HepG2 (cell line): ENCODE measurements at regions not wholly inside any gene's neighbourhood (a gene's known extent, or its start where the extent isn't known, plus 50 kb on each side); places are given as distances from the start of the nearest gene placed in this dataset.

Source experiments
- ATAC-seq: fragments of 200-7000 bp; cut with Tn5 transposase; 3 replicates; pipeline ENCODE4 v1.9.1; 2020; ENCODE audit warnings: mild to moderate bottlenecking, moderate library complexity
- BruUV-seq: library from RNA; stranded (reverse); fragments of 400-500 nt; replicated peaks from 2 replicates; lab custom pipeline; 2021; lab: Mats Ljungman, UMichigan
- CTCF ChIA-PET: fragments of 300-600 bp; formaldehyde crosslinking; extraction: SDS; loops from one replicate; lab custom pipeline; 2021; ENCODE audit warnings: low total read pairs, inconsistent platforms, low intra/inter-chr PET ratio; lab: Yijun Ruan, JAX
- POLR2A ChIA-PET: fragments of 350-600 bp; sonication (Branson Sonifier 250); formaldehyde crosslinking; loops from one replicate; lab custom pipeline; 2020; ENCODE audit warnings: antibody characterized with exemption, inconsistent platforms; lab: Yijun Ruan, JAX
- DNase-seq: peaks from one replicate; pipeline ENCODE4 v3.0.0-alpha.2; 2015; ENCODE audit warnings: low spot score
- FAIRE-seq: peaks from 3 replicates; lab custom pipeline; 2011; peaks lifted over from hg19 to GRCh38; lab: Jason Lieb, UNC
- H2AFZ ChIP-seq: one replicate; pipeline ENCODE4 v1.6.1; 2011; ENCODE audit warnings: low read length, inconsistent platforms
- H3K27ac ChIP-seq: fragments of 300-600 bp; 3 replicates; pipeline ENCODE4 v1.8.0; 2011; ENCODE audit warnings: mixed run types, mild to moderate bottlenecking, mixed read lengths, low read length, inconsistent platforms; ENCODE audit not compliant: insufficient read depth; ENCODE audit errors: extremely low read length
- H3K27me3 ChIP-seq, 2 experiments: fragments of 200-600 bp in 1 of 2; 2 replicates in 1 of 2; 3 replicates in 1 of 2; pipeline versions ENCODE4 v1.6.0 to v1.8.0; 2011; ENCODE audit warnings: low read length in 2 of 2, mild to moderate bottlenecking in 2 of 2, moderate library complexity in 2 of 2, inconsistent platforms in 1 of 2; ENCODE audit not compliant: insufficient read depth in 2 of 2, control insufficient read depth in 1 of 2
- H3K36me3 ChIP-seq, 2 experiments: fragments of 200-600 bp in 1 of 2; replicated peaks in 1 of 2; 2 replicates in 1 of 2; 3 replicates in 1 of 2; pipeline versions ENCODE4 v1.5.1 to v1.8.0; 2011; ENCODE audit warnings: low read length in 2 of 2, inconsistent platforms in 1 of 2; ENCODE audit not compliant: insufficient read depth in 2 of 2, control insufficient read depth in 1 of 2
- H3K4me1 ChIP-seq: 2 replicates; pipeline ENCODE4 v1.5.1; 2012; ENCODE audit warnings: low read length, inconsistent platforms; ENCODE audit not compliant: insufficient read depth
- H3K4me2 ChIP-seq: 2 replicates; pipeline ENCODE4 v1.6.0; 2011; ENCODE audit warnings: low read depth, low read length, inconsistent platforms
- H3K4me3 ChIP-seq, 3 experiments: fragments of 200-600 bp in 1 of 3; sonication (generic), shearing (Covaris generic) in 1 of 3; replicated peaks in 1 of 3; 2 replicates each; pipeline ENCODE4 v1.5.1; 2011 to 2016; ENCODE audit warnings: low read length in 3 of 3, inconsistent platforms in 2 of 3, low read depth in 2 of 3, mild to moderate bottlenecking in 2 of 3, control low read depth in 1 of 3, mixed read lengths in 1 of 3; ENCODE audit not compliant: insufficient read depth in 1 of 3
- H3K79me2 ChIP-seq: one replicate; pipeline ENCODE4 v1.6.1; 2011; ENCODE audit warnings: low read length, inconsistent platforms; ENCODE audit not compliant: insufficient read depth
- H3K9ac ChIP-seq: 2 replicates; pipeline ENCODE4 v1.6.0; 2011; ENCODE audit warnings: mild to moderate bottlenecking, low read depth, low read length, inconsistent platforms; ENCODE audit not compliant: insufficient read depth
- H3K9me3 ChIP-seq: 2 replicates; pipeline ENCODE4 v1.5.1; 2012; ENCODE audit warnings: mild to moderate bottlenecking, low read length
- H4K20me1 ChIP-seq: 2 replicates; pipeline ENCODE4 v1.6.0; 2011; ENCODE audit warnings: inconsistent platforms, mild to moderate bottlenecking, low read length, moderate library complexity; ENCODE audit not compliant: insufficient read depth
- AHDC1 ChIP-seq: sonication (generic); formaldehyde crosslinking; IDR thresholded peaks from 2 replicates; pipeline ENCODE4 v1.5.1; 2020; ENCODE audit warnings: mild to moderate bottlenecking, missing genetic modification reagents, borderline replicate concordance
- ARID3A ChIP-seq: IDR thresholded peaks from 2 replicates; pipeline ENCODE4 v1.6.1; 2012; ENCODE audit warnings: low read depth, low read length, improper control_type of control experiment
- ARID5B ChIP-seq: IDR thresholded peaks from 2 replicates; pipeline ENCODE4 v1.4.0; 2020; ENCODE audit warnings: mild to moderate bottlenecking, missing genetic modification reagents
- FOXP4 ChIP-seq: sonication (generic); formaldehyde crosslinking; IDR thresholded peaks from 2 replicates; pipeline ENCODE4 v1.4.0; 2020; ENCODE audit warnings: missing genetic modification reagents
- GFI1 ChIP-seq: sonication (generic); formaldehyde crosslinking; IDR thresholded peaks from 2 replicates; pipeline ENCODE4 v1.5.0; 2020; ENCODE audit warnings: missing genetic modification reagents, mild to moderate bottlenecking, borderline replicate concordance
- KAT8 ChIP-seq: IDR thresholded peaks from 2 replicates; pipeline ENCODE4 v1.6.1; 2016; ENCODE audit warnings: missing genetic modification reagents, missing compliant biosample characterization
- MED1 ChIP-seq: sonication (generic); formaldehyde crosslinking; IDR thresholded peaks from 2 replicates; pipeline ENCODE4 v1.4.0; 2020; ENCODE audit warnings: missing genetic modification reagents
- RARG ChIP-seq: sonication (generic); formaldehyde crosslinking; IDR thresholded peaks from 2 replicates; pipeline ENCODE4 v1.4.0; 2020; ENCODE audit warnings: low read depth, mild to moderate bottlenecking, missing genetic modification reagents
- SRF ChIP-seq: IDR thresholded peaks from 2 replicates; pipeline ENCODE4 v1.6.1; 2011; ENCODE audit warnings: mild to moderate bottlenecking, low read depth, low read length, moderate library complexity
- TBX2 ChIP-seq: sonication (generic); formaldehyde crosslinking; IDR thresholded peaks from 2 replicates; pipeline ENCODE4 v1.5.0; 2020; ENCODE audit warnings: missing genetic modification reagents, mild to moderate bottlenecking, borderline replicate concordance
- ZNF224 ChIP-seq: sonication (generic); formaldehyde crosslinking; IDR thresholded peaks from 2 replicates; pipeline ENCODE4 v1.5.0; 2020; ENCODE audit warnings: mild to moderate bottlenecking, missing genetic modification reagents
- WGBS: methylation state at CpG from one replicate; pipeline ENCODE4 v1.1.6; 2017; ENCODE audit warnings: low lambda C conversion rate; 5-methylcytosine and 5-hydroxymethylcytosine counted together
- in situ Hi-C: cut with HindIII; loops from 2 replicates; pipeline ENCODE4 v1.10.0; 2017; ENCODE audit warnings: low pct_unique_long_range_greater_than_20kb; ENCODE audit not compliant: extremely low pct_ligation_motif_present
- intact Hi-C: fragments of 100-400 bp; cut with micrococcal nuclease; formaldehyde crosslinking; loops from one replicate; pipeline ENCODE4 v1.10.0; 2022; ENCODE audit not compliant: unreplicated experiment

GRCh38 chr20:55469074-55469473, 536.2 kb downstream of the CBLN4 start:
- H3K4me2 ChIP-seq, result no peak overlapping the region
- peaks cover 85% of the 10 kb centered on the region for H3K9me3 ChIP-seq
- H2AFZ ChIP-seq, result no peak overlapping the region
- no TSS peak for BruUV-seq
- WGBS, result 37% methylated on average over 2 of the region's 2 CpGs
- no peak overlapping the region for H3K4me3 ChIP-seq
- ATAC-seq (no peak), DNase-seq (no peak), FAIRE-seq (no peak)
- H3K36me3 ChIP-seq, result no peaks in the 10 kb centered on the region
- peaks cover 66% of the 10 kb centered on the region for H3K4me1 ChIP-seq
- in situ Hi-C loops (no loop called here), intact Hi-C loops (no loop called here)
- no peak overlapping the region for H3K27ac ChIP-seq
- ChIA-PET CTCF (no interaction called here), POLR2A (no interaction called here)
- no peaks in the 10 kb centered on the region for H3K79me2 ChIP-seq
- H3K27me3 ChIP-seq, result no peaks in the 10 kb centered on the region
- H3K9ac ChIP-seq, result no peak overlapping the region
- no peaks in the 10 kb centered on the region for H4K20me1 ChIP-seq
- TF ChIP-seq KAT8 (CRISPR knock-in tag), result 0 out of 2 replicates have a peak, but pooled peaks have one; percentile 0
- no peak for TF ChIP-seq ZNF224 (CRISPR knock-in tag)
- no peak for TF ChIP-seq RARG (CRISPR knock-in tag)
- TF ChIP-seq MED1 (CRISPR knock-in tag), result 0 out of 2 replicates have a peak, but pooled peaks have one; percentile 32
- TF ChIP-seq FOXP4, result peak; percentile 42; the same call in 1 of the 2 replicates
- peak; percentile 59 for TF ChIP-seq ARID5B (CRISPR knock-in tag)
- TF ChIP-seq AHDC1 (CRISPR knock-in tag), result peak; percentile 45; the same call in 1 of the 2 replicates
- peak; percentile 46; the same call in 1 of the 2 replicates for TF ChIP-seq GFI1 (CRISPR knock-in tag)
- no peak for TF ChIP-seq SRF
- TF ChIP-seq TBX2 (CRISPR knock-in tag), result 0 out of 2 replicates have a peak, but pooled peaks have one; percentile 27
- peak; percentile 46; the same call in 1 of the 2 replicates for TF ChIP-seq ARID3A
